Retinal pigment epithelial cell (primary cell): ENCODE measurements at regions not wholly inside any gene's neighbourhood (a gene's known extent, or its start where the extent isn't known, plus 50 kb on each side); places are given as distances from the start of the nearest gene placed in this dataset.

ENCODE experiments used
- DNase-seq: peaks from one replicate; pipeline ENCODE4 v3.0.0-alpha.2; 2010; ENCODE audit warnings: low read depth
- H3K4me3 ChIP-seq: 2 replicates; pipeline ENCODE4 v1.5.1; 2011; ENCODE audit warnings: mild to moderate bottlenecking, low read length, control low read depth, moderate library complexity
- TF ChIP-seq, protein P1 (sequence below): conservative IDR thresholded peaks from 2 replicates; pipeline ENCODE4 v1.5.1; 2011; ENCODE audit warnings: low read depth, low read length, control low read depth, inconsistent platforms

DNA sequence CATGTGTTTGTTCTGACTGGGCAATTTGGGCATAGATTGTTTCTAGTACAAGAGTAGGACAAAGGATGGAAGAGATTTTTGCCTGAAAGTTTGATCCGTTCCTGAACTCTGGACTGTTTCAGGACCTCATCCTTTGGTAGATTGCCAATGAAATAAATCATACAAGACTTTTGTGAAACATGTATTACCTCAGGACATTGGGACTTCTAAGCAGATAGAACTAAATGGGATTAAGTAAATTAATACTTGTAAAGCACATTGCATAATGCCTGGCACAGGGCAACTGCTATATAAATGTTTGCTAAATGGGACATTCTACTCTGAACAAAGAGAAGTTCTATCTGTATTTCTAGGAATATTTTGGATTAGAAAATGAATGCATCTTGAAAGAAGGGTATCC is 164.8 kb upstream of the RPS6KA3 start:
- peak; percentile 16 for DNase-seq
- H3K4me3 ChIP-seq, result no peak overlapping the region
- TF ChIP-seq, protein P1, sequence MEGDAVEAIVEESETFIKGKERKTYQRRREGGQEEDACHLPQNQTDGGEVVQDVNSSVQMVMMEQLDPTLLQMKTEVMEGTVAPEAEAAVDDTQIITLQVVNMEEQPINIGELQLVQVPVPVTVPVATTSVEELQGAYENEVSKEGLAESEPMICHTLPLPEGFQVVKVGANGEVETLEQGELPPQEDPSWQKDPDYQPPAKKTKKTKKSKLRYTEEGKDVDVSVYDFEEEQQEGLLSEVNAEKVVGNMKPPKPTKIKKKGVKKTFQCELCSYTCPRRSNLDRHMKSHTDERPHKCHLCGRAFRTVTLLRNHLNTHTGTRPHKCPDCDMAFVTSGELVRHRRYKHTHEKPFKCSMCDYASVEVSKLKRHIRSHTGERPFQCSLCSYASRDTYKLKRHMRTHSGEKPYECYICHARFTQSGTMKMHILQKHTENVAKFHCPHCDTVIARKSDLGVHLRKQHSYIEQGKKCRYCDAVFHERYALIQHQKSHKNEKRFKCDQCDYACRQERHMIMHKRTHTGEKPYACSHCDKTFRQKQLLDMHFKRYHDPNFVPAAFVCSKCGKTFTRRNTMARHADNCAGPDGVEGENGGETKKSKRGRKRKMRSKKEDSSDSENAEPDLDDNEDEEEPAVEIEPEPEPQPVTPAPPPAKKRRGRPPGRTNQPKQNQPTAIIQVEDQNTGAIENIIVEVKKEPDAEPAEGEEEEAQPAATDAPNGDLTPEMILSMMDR, result no peak

- H3K4me3 ChIP-seq, result no peak overlapping the region
- DNase-seq, result no peak
- TF ChIP-seq, protein P1, result no peak
Measured at GRCh38 chrX:20427173-20427770, 160.6 kb upstream of the RPS6KA3 start.

- H3K4me3 ChIP-seq, result no peak overlapping the region
- TF ChIP-seq, protein P1, result no peak
- no peak for DNase-seq
Measured at GRCh38 chrX:20421697-20422096, 155.0 kb upstream of the RPS6KA3 start.

DNA sequence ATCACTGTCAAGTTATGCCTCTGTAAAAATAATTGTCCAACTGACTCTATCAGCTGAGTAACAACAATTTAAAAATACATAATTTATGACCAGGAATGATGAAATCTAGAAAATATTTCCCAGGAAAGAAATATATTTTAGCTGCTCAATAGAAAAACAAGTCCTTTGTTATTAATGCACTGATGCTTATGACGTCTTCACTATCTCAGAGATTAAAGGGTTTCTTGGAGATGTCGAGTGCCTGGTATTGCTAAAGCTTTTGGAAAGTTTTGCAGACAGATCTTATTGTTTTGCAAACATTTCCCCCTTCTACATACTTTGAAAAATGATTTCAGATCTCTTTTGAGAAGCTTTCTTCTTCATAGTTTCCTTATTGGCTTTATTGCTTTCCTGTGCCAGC is 154.6 kb upstream of the RPS6KA3 start:
- TF ChIP-seq, protein P1, result no peak
- DNase-seq, result peak; percentile 22

DNA sequence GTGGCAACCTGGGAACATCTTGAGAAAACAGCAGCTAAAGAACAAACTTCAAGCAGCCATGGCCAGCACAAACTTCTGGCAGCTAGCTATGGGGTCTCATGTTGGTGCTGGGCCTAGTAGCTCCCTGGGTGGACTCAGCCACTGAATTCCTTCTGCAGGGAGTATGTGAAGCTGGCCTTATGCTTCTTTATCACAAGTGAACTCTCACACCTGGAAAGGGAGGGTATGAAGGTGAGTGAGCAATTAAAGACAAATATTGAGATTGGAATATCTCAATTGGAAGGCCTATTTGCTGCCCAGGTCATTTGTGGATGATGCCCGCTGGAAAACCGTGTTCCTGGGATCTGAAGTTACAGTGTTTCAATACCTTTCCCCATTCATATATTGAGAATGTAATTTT is 153.3 kb upstream of the RPS6KA3 start:
- no peak overlapping the region for H3K4me3 ChIP-seq
- no peak for DNase-seq
- TF ChIP-seq, protein P1, result no peak

More for the DNA sequence above, 154.6 kb upstream of the RPS6KA3 start:
- H3K4me3 ChIP-seq, result no peak overlapping the region

DNA sequence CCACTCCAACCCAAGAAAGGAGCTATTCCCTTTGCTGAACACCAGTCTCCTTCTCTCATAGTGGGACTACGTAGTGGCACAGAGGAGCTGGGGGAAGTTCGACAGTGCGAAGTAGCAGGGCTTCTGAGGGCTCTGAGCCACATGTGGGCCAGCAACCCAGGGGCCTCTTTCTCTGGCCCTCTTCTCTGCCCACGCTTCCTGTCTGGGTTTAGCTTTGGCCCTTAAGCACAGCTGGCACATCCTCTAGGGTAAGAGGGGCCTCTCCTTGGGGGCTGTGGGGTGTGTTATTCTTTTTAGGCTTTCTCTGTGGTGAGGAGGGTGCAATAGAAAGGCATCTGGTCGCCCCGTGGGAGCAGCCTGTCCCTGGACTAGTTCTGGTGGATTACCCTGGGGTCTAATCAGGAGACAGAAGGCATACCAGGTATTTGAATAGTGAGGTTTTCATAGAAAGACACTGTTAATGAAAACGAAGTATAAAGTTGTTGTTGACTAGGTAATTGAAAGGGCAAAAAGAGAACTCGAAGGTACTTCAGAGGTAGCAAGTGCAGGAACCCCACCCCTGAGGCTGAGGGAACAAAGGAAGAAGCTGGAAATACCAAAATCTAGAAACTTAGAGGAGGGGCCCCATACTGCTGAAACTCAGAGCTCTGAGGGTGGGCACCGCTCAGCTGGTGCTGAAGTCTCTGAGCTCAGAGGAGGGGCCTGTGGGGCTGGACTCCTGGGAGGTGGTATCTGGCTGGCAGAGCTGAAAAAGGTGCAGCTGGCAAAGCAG is 151.9 kb upstream of the RPS6KA3 start:
- no peak overlapping the region for H3K4me3 ChIP-seq
- DNase-seq, result no peak
- TF ChIP-seq, protein P1, result no peak
